Stimulated activated CD8-positive, alpha-beta memory T cell treated with anti-CD3 and anti-CD28 coated beads, Interleukin-15, amount 100 ng/mL, for 24 hours (primary cell): ENCODE measurements at regions not wholly inside any gene's neighbourhood (a gene's known extent, or its start where the extent isn't known, plus 50 kb on each side); places are given as distances from the start of the nearest gene placed in this dataset.
"Not testable (repeated sequence)": the region's sequence is repeated elsewhere in the genome, so short reads cannot be mapped to it uniquely, and the experiment has no call there.

Experiments
- DNase-seq: peaks from one replicate; pipeline ENCODE4 v3.0.0-alpha.2; 2020; ENCODE audit warnings: low read depth

GRCh38 chr9:89939181-89939580 is 334.4 kb downstream of the GADD45G start:
- no peak for DNase-seq

- no peak for DNase-seq
Measured at GRCh38 chr9:89939626-89940292, 334.9 kb downstream of the GADD45G start.

GRCh38 chr9:89940625-89941024 is 335.8 kb downstream of the GADD45G start:
- DNase-seq: no peak

GRCh38 chr9:89941875-89942274 is 337.1 kb downstream of the GADD45G start:
- DNase-seq: no peak

- no peak for DNase-seq
Measured at GRCh38 chr9:89942643-89943042, 337.8 kb downstream of the GADD45G start.

- DNase-seq: no peak
Measured at GRCh38 chr9:89943309-89943708, 338.5 kb downstream of the GADD45G start.

- DNase-seq: no peak
Measured at GRCh38 chr9:89943728-89944127, 338.9 kb downstream of the GADD45G start.

- DNase-seq: no peak
Measured at GRCh38 chr9:89945133-89945532, 340.3 kb downstream of the GADD45G start.

- DNase-seq: no peak
Measured at GRCh38 chr9:89946741-89947140, 341.9 kb downstream of the GADD45G start.

GRCh38 chr9:89949111-89949510 is 344.3 kb downstream of the GADD45G start:
- DNase-seq: no peak

- no peak for DNase-seq
Measured at GRCh38 chr9:89951675-89952074, 346.9 kb downstream of the GADD45G start.

- no peak for DNase-seq
Measured at GRCh38 chr9:89952401-89952800, 347.6 kb downstream of the GADD45G start.

GRCh38 chr9:89953263-89953662 is 348.5 kb downstream of the GADD45G start:
- not testable (repeated sequence) for DNase-seq

GRCh38 chr9:89953824-89954615 is 349.2 kb downstream of the GADD45G start:
- DNase-seq: no peak

- DNase-seq: no peak
Measured at GRCh38 chr9:89955144-89955543, 350.3 kb downstream of the GADD45G start.

GRCh38 chr9:89955626-89956025 is 350.8 kb downstream of the GADD45G start:
- DNase-seq: no peak

GRCh38 chr9:89956331-89956730 is 351.5 kb downstream of the GADD45G start:
- no peak for DNase-seq

- no peak for DNase-seq
Measured at GRCh38 chr9:89956907-89957306, 352.1 kb downstream of the GADD45G start.

GRCh38 chr9:89958086-89958485 is 353.3 kb downstream of the GADD45G start:
- no peak for DNase-seq

- no peak for DNase-seq
Measured at GRCh38 chr9:89961616-89962341, 357.0 kb downstream of the GADD45G start.

GRCh38 chr9:89963280-89963679 is 358.5 kb downstream of the GADD45G start:
- no peak for DNase-seq

- DNase-seq: no peak
Measured at GRCh38 chr9:89967527-89967926, 362.7 kb downstream of the GADD45G start.

- no peak for DNase-seq
Measured at GRCh38 chr9:89969156-89969675, 364.4 kb downstream of the GADD45G start.
